DMS153 treated with DMSO at 0.1 percent for 48 hours (cell line): ENCODE measurements at regions not wholly inside any gene's neighbourhood (a gene's known extent, or its start where the extent isn't known, plus 50 kb on each side); places are given as distances from the start of the nearest gene placed in this dataset.

Source experiments
- DNase-seq: peaks from one replicate; lab custom pipeline; 2025; ENCODE audit not compliant: unreplicated experiment; lab: John Stamatoyannopoulos, UW

- DNase-seq = no peak
Measured at GRCh38 chr1:209291715-209292114, 291.8 kb upstream of the CAMK1G start.

DNA sequence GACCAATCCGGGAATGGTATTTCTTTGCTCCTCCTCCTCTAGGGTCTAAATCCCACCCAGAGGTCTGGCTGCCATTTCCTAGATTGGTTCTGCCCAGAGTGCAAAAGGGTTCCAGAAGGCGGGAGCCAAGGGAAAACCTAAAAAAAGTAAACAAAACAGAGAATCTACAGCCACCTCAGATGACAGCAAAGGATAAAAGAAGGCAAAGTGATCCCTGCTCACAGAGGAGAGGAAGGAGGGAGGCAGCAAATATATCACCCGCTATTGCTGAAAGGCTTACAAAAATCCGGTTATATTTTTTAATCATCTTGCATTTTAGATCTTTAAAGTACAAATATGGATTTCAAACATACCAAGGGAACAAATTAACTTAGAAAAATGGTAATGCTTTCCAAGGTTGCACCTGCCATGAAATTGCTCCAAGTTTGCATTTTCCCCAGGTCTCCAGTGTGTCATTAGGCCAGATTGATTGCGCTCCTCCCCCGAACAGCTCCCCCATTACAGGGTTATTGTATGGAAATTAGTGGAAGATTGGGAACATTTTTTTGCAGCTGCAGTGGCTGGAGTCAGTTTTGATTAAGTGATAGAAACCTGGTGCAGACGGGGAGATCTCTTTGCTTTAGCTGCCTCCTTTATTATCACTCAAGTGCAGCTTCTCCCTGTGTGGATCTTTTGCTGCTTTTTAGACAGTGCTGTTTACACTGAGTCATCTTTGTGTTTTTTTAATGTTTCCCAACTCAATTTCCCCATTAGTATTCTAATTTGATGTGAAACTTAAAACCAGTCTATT is 280.5 kb upstream of the CAMK1G start:
- no peak for DNase-seq

DNA sequence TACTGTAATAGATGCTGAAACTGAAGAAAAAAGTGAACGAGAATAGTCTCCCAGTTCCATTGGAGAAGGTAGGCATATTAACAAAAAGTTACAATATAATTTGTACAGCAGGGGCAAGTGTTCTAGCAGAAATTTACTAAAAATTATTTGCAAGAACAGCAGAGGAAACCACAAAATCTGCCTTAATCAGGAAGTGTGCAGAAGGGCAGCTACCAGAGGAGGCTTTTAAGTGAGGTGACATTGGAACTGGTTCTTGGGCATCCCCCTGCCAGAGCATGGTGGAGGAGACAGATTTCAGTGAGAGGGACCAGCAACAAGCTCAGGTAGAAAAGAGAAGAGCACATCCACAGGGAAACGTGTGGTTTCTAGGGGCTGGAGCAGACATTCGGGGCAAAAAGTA is 279.3 kb upstream of the CAMK1G start:
- no peak for DNase-seq

- no peak for DNase-seq
Measured at GRCh38 chr1:209305221-209305954, 278.1 kb upstream of the CAMK1G start.

GRCh38 chr1:209307846-209308245 is 275.7 kb upstream of the CAMK1G start:
- no peak for DNase-seq

DNA sequence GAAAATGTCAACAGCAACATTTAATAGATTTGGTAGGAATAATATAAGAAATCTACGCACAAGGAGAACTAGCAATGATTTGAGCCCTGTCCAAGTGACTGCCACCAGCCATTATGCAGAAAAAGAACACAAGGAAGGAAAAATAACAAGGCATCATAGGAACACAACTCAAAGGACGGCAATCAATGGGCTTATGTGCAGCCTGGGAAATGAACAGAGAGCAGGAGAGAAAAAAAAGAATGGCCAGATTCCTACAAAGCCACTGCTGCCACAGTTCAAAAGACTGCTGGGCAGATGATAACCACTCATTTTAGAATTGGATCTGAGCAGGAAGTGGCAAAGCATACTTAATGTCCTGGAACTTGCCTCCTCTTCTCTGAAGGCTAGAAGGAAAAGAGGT is 274.3 kb upstream of the CAMK1G start:
- no peak for DNase-seq

- DNase-seq = no peak
Measured at GRCh38 chr1:209311770-209312169, 271.7 kb upstream of the CAMK1G start.

DNA sequence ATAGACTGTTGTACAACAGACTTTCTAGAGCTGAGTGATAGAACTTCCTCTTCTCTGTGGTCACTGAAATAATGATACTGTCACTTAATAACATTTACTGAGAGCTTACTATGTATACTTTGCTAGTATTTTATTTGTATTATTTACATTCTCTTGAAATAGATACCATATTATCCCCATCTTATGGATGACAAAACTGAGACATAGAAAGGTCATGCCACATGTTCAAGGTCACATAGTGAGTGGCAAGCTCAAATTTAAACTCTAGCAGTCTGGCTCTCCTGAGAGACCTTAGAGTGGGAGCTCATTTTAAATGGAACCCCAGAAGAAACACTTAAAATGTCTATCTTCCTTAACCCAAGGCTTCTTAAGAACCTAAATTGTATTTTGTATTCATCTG is 266.6 kb upstream of the CAMK1G start:
- DNase-seq = no peak

DNA sequence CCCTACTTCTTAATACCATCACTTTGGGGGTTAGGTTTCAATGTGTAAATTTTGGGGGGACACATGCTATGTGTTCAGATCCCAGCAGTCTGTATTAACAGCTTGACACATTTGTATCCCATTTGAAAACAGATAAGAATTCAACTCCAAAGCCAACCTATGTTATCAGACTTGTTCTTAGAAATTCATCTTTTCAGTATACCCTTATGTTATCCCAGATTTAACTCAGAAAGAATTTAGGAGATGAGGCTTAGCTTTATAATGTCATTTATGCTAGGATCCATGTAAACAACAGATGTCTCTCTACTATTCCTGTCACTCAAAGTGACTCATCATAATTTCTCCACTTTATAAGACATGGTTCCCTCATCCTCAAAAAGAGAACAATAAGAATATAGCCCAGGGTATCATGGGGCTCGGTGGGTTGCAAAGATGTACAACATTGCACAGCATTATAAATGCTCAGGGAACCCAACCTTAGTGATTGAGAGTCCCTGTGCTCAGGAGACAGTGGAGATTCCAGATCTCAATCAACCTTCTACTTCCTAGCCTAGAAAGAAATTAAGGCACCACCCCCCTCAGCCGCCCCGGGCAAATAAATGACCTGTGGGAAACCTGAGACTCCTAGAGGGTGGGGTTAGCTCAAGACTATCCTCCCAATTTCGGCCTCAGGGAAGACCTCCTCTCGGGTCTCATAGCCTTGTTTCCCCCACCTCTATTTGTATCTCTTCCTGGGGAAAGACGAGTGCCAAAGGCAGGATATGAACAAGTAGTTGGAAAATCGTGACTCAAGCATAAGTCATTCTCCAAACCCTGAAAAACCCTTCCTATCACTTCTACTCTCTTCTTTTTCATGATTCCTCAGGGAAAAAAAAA is 265.1 kb upstream of the CAMK1G start:
- DNase-seq = no peak

DNA sequence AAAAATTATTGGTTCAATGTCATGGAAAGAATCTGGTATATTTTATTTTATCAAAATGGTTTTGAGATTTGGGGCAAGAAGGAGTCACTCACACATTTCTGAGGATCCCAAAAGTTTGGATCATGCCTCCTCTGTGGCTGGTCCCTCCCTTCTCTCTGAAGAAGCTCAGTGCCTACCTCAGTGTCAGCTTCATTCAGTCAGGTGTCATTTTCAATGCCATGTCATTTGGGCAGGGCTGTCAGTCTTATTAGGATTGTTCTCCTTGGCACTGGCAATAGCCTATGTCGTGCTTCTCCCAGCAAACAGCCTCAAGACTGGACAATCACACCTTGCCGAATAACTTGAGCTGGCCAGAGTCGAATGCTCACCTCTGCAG is 264.5 kb upstream of the CAMK1G start:
- no peak for DNase-seq

DNA sequence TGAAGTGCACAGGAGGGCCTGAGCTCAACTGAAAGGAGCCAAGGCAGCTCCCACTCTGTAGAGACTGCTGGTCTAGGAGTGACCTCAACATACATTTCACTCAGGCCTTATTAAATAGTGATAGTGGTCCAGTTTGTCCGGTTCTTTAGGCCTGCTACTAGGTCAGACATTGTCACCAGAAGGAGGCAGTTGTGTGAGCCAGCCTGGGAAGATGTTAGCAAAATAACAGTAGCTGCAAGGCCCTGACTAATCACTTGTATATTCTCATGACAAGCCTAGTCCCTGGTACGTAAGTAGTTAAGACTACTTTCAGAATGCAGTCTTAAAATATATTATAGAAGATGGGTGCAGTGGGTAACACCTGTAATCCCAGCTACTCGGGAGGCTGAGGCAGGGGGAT is 264.0 kb upstream of the CAMK1G start:
- DNase-seq = no peak

DNA sequence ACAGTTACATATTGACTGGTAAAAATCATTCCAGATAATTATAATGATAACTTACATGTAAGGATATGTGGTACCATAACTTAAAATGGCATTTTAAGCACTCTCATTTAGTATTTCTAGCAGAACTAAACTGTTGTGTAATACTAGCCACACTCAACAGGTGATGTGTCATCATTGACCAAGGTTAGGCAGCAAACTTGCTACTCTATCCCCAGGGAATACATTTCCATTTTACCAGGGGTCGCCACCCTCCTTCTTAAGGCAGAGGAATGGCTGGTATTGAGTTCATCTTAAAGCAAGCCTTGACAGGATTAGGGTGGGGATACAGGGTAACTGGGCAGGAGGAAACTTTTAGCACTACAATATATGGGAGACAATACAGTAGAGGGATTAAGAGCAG is 259.8 kb upstream of the CAMK1G start:
- no peak for DNase-seq

DNA sequence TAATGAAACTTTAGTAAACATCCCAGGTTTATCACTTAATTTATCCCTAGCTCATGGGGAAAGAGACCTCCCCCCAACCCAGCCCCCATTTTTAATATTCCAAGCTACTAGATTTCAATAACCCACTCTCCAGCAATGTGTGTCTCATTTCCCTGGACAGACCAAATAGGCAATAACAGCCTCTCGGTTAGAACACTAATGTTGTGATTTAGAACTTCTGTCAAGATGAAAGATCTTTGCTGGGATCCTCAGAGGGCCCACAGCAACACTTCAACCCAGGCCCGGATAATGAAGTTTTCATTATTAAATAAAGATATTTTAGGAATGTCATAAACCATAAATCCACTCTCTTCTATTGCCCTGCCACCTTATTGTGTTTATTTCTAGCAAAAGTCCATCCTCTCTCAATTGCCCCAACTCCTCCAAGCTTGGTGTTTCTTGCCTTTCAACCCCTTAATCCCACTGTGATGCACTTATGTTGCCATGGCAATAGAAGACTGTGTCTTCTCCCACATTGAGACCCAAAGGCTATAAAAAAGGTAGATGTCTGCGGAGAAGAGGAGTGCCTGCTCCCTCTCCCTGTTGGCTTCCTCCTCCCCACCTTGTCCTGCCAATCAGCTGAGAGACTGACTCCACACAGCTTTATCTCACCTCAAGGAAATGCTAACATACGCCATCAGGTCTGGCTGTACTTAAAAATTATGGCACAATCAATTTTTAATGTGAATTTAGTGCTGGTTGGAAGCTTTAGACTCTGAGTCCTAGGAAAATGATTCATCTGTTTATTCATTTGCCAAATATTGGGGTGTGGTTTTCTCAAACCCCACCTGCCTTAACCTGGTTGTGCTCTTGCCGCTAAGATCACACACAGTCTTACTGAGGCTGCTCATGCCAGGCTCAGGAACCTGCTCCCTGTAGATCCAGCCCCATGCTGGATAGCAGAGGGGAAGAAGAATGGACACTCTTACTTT is 258.3 kb upstream of the CAMK1G start:
- DNase-seq = no peak

- no peak for DNase-seq
Measured at GRCh38 chr1:209326076-209326475, 257.4 kb upstream of the CAMK1G start.

DNA sequence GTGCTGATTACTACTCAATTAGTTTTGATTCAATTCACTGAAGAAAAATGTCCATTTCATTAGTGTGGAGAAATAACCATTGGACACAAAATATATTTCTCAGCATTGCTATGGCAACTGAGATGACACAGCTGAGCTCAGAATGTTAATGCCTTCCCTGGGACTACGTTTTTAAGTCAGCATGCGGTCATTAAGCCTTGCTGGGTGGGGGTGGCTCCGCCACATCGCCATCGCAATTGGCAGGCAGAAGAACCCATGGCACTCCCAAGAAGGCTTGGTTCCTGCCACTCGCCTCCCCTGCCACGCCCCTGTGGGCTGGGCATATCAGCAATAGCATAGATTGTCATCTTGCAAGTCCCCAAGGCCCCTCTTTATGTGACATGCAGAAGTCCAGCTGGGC is 256.7 kb upstream of the CAMK1G start:
- DNase-seq = no peak

GRCh38 chr1:209328196-209328595 is 255.3 kb upstream of the CAMK1G start:
- DNase-seq = no peak

GRCh38 chr1:209335178-209335577 is 248.3 kb upstream of the CAMK1G start:
- DNase-seq = peak; percentile 19

- DNase-seq = no peak
Measured at GRCh38 chr1:209341146-209341545, 242.4 kb upstream of the CAMK1G start.

DNA sequence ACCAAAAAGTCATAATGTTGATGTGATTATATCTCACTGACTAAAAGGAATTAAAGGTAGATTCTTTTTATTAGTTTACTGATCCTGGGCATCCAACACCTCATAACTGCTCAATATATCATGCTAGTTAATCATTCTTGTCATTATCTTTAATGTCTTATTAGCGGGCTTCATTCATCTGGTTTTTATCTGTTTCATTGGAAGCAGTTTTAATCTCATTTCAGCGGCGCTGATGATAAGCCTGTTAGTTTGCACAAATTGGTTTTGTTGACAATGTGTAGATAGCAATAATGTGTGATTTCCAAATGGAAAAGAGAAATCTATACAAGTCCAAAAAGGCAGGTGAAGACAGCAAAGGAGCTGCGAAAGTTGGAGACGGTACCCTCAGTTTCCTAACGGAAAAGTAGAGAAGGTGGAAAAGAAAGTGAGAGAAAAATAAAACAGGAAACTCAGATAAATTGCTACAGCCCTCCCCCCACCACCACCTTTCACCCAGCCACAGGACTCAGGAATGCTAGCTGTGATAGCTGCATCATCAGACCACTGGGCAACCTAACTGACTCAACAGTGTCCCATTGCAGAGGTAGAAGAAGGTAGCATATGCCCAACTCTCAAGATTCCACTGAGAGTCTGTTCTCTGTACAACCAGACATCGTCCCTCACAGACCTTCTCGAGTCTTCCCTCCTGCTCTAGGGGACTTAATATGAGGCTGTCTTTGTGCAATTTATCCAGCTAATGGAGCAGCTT is 241.7 kb upstream of the CAMK1G start:
- no peak for DNase-seq
